GM23338 (cell line): ENCODE measurements at regions not wholly inside any gene's neighbourhood (a gene's known extent, or its start where the extent isn't known, plus 50 kb on each side); places are given as distances from the start of the nearest gene placed in this dataset.

Experiments used
- ATAC-seq: fragments of 200-7000 bp; cut with Tn5 transposase; 3 replicates; pipeline ENCODE4 v1.9.1; 2020
- DNase-seq: peaks from one replicate; pipeline ENCODE4 v3.0.0-alpha.2; 2015; ENCODE audit warnings: low spot score
- H2AFZ ChIP-seq: fragments of 200-600 bp; sonication (generic); 2 replicates; pipeline ENCODE4 v1.8.0; 2016; ENCODE audit warnings: antibody characterized with exemption, mild to moderate bottlenecking, moderate library complexity
- H3F3A ChIP-seq: fragments of 200-600 bp; sonication (generic); replicated peaks from 2 replicates; pipeline ENCODE4 v1.8.0; 2017; ENCODE audit warnings: antibody characterized with exemption, mixed run types, low read depth
- H3K27ac ChIP-seq: fragments of 200-600 bp; sonication (generic); 2 replicates; pipeline ENCODE4 v1.6.1; 2016; ENCODE audit warnings: low read depth
- H3K27me3 ChIP-seq: fragments of 200-600 bp; sonication (generic); 2 replicates; pipeline ENCODE4 v1.8.0; 2016; ENCODE audit warnings: mild to moderate bottlenecking, mixed run types, moderate library complexity; ENCODE audit not compliant: insufficient read depth
- H3K36me3 ChIP-seq: fragments of 200-600 bp; sonication (generic); 2 replicates; pipeline ENCODE4 v1.8.0; 2016; ENCODE audit warnings: mild to moderate bottlenecking; ENCODE audit not compliant: insufficient read depth
- H3K4me1 ChIP-seq: fragments of 200-600 bp; sonication (generic); 2 replicates; pipeline ENCODE4 v1.8.0; 2016; ENCODE audit warnings: mild to moderate bottlenecking, moderate library complexity; ENCODE audit not compliant: insufficient read depth
- H3K4me2 ChIP-seq: fragments of 200-600 bp; sonication (generic); 2 replicates; pipeline ENCODE4 v1.7.1; 2017; ENCODE audit warnings: mixed run types
- H3K4me3 ChIP-seq: fragments of 200-600 bp; sonication (generic); 2 replicates; pipeline ENCODE4 v1.6.1; 2016; ENCODE audit warnings: mixed run types
- H3K79me2 ChIP-seq: fragments of 200-600 bp; sonication (generic); replicated peaks from 2 replicates; pipeline ENCODE4 v1.8.0; 2017; ENCODE audit warnings: mild to moderate bottlenecking; ENCODE audit not compliant: insufficient read depth
- H3K9me2 ChIP-seq: fragments of 200-600 bp; sonication (generic); 2 replicates; pipeline ENCODE4 v1.8.0; 2017; ENCODE audit not compliant: insufficient read depth
- H4K20me1 ChIP-seq: fragments of 200-600 bp; sonication (generic); replicated peaks from 2 replicates; pipeline ENCODE4 v1.8.0; 2017; ENCODE audit warnings: mild to moderate bottlenecking; ENCODE audit not compliant: insufficient read depth
- H3K27ac Mint-ChIP-seq: 2 replicates; pipeline ENCODE4 v1.8.0; 2020; ENCODE audit warnings: inconsistent platforms, mild to moderate bottlenecking, moderate library complexity, mixed read lengths
- H3K27me3 Mint-ChIP-seq: 3 replicates; pipeline ENCODE4 v1.8.0; 2022; ENCODE audit warnings: low read depth, mild to moderate bottlenecking, moderate library complexity, mixed read lengths, inconsistent platforms; ENCODE audit not compliant: insufficient read depth, poor library complexity
- H3K36me3 Mint-ChIP-seq: 3 replicates; pipeline ENCODE4 v1.8.0; 2021; ENCODE audit warnings: low read depth, mild to moderate bottlenecking, inconsistent platforms, moderate library complexity, mixed read lengths
- H3K4me1 Mint-ChIP-seq: 3 replicates; pipeline ENCODE4 v1.8.0; 2020; ENCODE audit warnings: mild to moderate bottlenecking, inconsistent platforms, mixed read lengths
- H3K4me3 Mint-ChIP-seq: 3 replicates; pipeline ENCODE4 v1.8.0; 2021; ENCODE audit warnings: moderate library complexity, mild to moderate bottlenecking, inconsistent platforms, mixed read lengths
- H3K9me3 Mint-ChIP-seq: 3 replicates; pipeline ENCODE4 v1.8.0; 2020; ENCODE audit warnings: moderate library complexity, mild to moderate bottlenecking, inconsistent platforms, mixed read lengths
- CREB1 ChIP-seq: fragments of 250-450 bp; sonication (Bioruptor Pico); IDR thresholded peaks from 2 replicates; pipeline ENCODE4 v1.5.0; 2020; ENCODE audit warnings: low read depth, mild to moderate bottlenecking, moderate library complexity
- CTCF ChIP-seq, 2 experiments: fragments of 200-600 bp in 1 of 2; sonication (generic) in 1 of 2; conservative IDR thresholded peaks; 2 replicates each; pipeline versions ENCODE4 v1.5.1 to v1.6.1; 2016 to 2017; ENCODE audit warnings: antibody characterized with exemption in 2 of 2, low read depth in 2 of 2, mild to moderate bottlenecking in 2 of 2, moderate library complexity in 1 of 2
- ETS1 ChIP-seq: IDR thresholded peaks from 2 replicates; pipeline ENCODE4 v1.6.1; 2016; ENCODE audit warnings: antibody characterized with exemption
- EZH2 ChIP-seq: fragments of 200-600 bp; sonication (generic); IDR thresholded peaks from one replicate; pipeline ENCODE4 v1.8.0; 2017; ENCODE audit warnings: antibody characterized with exemption, mild to moderate bottlenecking, low read depth; ENCODE audit not compliant: unreplicated experiment
- EZH2phosphoT487 ChIP-seq: fragments of 200-600 bp; sonication (generic); IDR thresholded peaks from one replicate; pipeline ENCODE4 v1.8.1; 2018; ENCODE audit warnings: antibody characterized with exemption; ENCODE audit not compliant: unreplicated experiment
- JUNB ChIP-seq: IDR thresholded peaks from one replicate; pipeline ENCODE4 v1.6.1; 2016; ENCODE audit warnings: antibody characterized with exemption; ENCODE audit not compliant: unreplicated experiment
- NANOG ChIP-seq: IDR thresholded peaks from 2 replicates; pipeline ENCODE4 v1.6.1; 2016; ENCODE audit warnings: antibody characterized with exemption, borderline replicate concordance
- POLR2AphosphoS5 ChIP-seq: IDR thresholded peaks from 2 replicates; pipeline ENCODE4 v1.6.1; 2016; ENCODE audit warnings: antibody characterized with exemption, low read depth
- REST ChIP-seq: IDR thresholded peaks from one replicate; pipeline ENCODE4 v1.6.1; 2018; ENCODE audit warnings: antibody characterized with exemption; ENCODE audit not compliant: unreplicated experiment
- STAT1 ChIP-seq: IDR thresholded peaks from one replicate; pipeline ENCODE4 v1.6.1; 2016; ENCODE audit warnings: antibody characterized with exemption; ENCODE audit not compliant: unreplicated experiment
- ZNF114 ChIP-seq: fragments of 250-450 bp; sonication (Bioruptor Pico); IDR thresholded peaks from 2 replicates; pipeline ENCODE4 v1.5.0; 2020; ENCODE audit warnings: mild to moderate bottlenecking, moderate library complexity
- ZNF331 ChIP-seq: fragments of 250-450 bp; sonication (Bioruptor Pico); IDR thresholded peaks from 2 replicates; pipeline ENCODE4 v1.5.0; 2020; ENCODE audit warnings: low read depth, mild to moderate bottlenecking, moderate library complexity
- ZNF462 ChIP-seq: fragments of 250-450 bp; sonication (Bioruptor Pico); IDR thresholded peaks from 2 replicates; pipeline ENCODE4 v1.5.0; 2020; ENCODE audit warnings: mild to moderate bottlenecking, moderate library complexity

- H3F3A ChIP-seq = no peaks in the 10 kb centered on the region
- H2AFZ ChIP-seq = no peak overlapping the region
- no peak for DNase-seq
- Mint-ChIP-seq H3K4me3 (no peak overlapping the region), H3K27me3 (no peaks in the 10 kb centered on the region), H3K27ac (no peak overlapping the region), H3K9me3 (no peaks in the 10 kb centered on the region), H3K4me1 (no peaks in the 10 kb centered on the region; the same call in 2 of the 3 replicates), H3K36me3 (no peaks in the 10 kb centered on the region)
- H4K20me1 ChIP-seq = no peaks in the 10 kb centered on the region
- H3K36me3 ChIP-seq = no peaks in the 10 kb centered on the region
- TF ChIP-seq STAT1 = no peak
- TF ChIP-seq NANOG = no peak
- no peak for TF ChIP-seq POLR2AphosphoS5
- TF ChIP-seq JUNB = no peak
- no peak for TF ChIP-seq ZNF114
- TF ChIP-seq REST = no peak
- no peak for TF ChIP-seq ETS1
- TF ChIP-seq CREB1 (CRISPR knock-in tag) = no peak
- TF ChIP-seq EZH2phosphoT487 = no peak
- TF ChIP-seq EZH2 = no peak
- no peak for TF ChIP-seq CTCF (conservative IDR thresholded peaks at IDR 0.05; ENCODE audit: low read depth in 2 of 2)
- no peak for TF ChIP-seq ZNF462 (CRISPR knock-in tag)
- no peak for TF ChIP-seq ZNF331 (CRISPR knock-in tag)
- H3K4me1 ChIP-seq = no peaks in the 10 kb centered on the region
- no peaks in the 10 kb centered on the region for H3K27me3 ChIP-seq
- H3K4me3 ChIP-seq = no peak overlapping the region
- H3K79me2 ChIP-seq = no peaks in the 10 kb centered on the region
- peaks cover 13% of the 10 kb centered on the region; the same call in 1 of the 2 replicates for H3K9me2 ChIP-seq
- no peak for ATAC-seq
- H3K4me2 ChIP-seq = no peak overlapping the region
- H3K27ac ChIP-seq = no peak overlapping the region
Observed at GRCh38 chr1:67916140-67916886, 83.0 kb upstream of the GNG12 start.
